H1 (cell line): ENCODE measurements at regions not wholly inside any gene's neighbourhood (a gene's known extent, or its start where the extent isn't known, plus 50 kb on each side); places are given as distances from the start of the nearest gene placed in this dataset.

Experiments
- ATF2 ChIP-seq: IDR thresholded peaks from 2 replicates; pipeline ENCODE4 v1.6.1; 2012; ENCODE audit warnings: low read length, inconsistent platforms
- CHD2 ChIP-seq: IDR thresholded peaks from 2 replicates; pipeline ENCODE4 v1.6.1; 2012; ENCODE audit warnings: low read length, improper control_type of control experiment
- CHD7 ChIP-seq: fragments of 300-600 bp; sonication (generic); IDR thresholded peaks from 2 replicates; pipeline ENCODE4 v1.7.1; 2012; ENCODE audit warnings: low read length, moderate library complexity, mild to moderate bottlenecking, inconsistent platforms; ENCODE audit not compliant: insufficient replicate concordance
- EZH2 ChIP-seq: fragments of 200-600 bp; sonication (generic); IDR thresholded peaks from 2 replicates; pipeline ENCODE4 v1.7.1; 2012; ENCODE audit warnings: low read depth, mild to moderate bottlenecking, moderate library complexity, low read length, inconsistent platforms; ENCODE audit not compliant: severe bottlenecking
- FOSL1 ChIP-seq: IDR thresholded peaks from 2 replicates; pipeline ENCODE4 v1.6.1; 2011; ENCODE audit warnings: mild to moderate bottlenecking, low read depth, low read length, moderate library complexity; ENCODE audit not compliant: insufficient read depth
- JUND ChIP-seq: IDR thresholded peaks from 2 replicates; pipeline ENCODE4 v1.6.1; 2011; ENCODE audit warnings: mild to moderate bottlenecking, improper control_type of control experiment, low read length
- KDM1A ChIP-seq: fragments of 200-600, 300-600 bp; sonication (generic); IDR thresholded peaks from 2 replicates; pipeline ENCODE4 v1.7.1; 2016; ENCODE audit warnings: mild to moderate bottlenecking, low read length, borderline replicate concordance
- KDM5A ChIP-seq: fragments of 200-600 bp; IDR thresholded peaks from 2 replicates; pipeline ENCODE4 v1.7.1; 2012; ENCODE audit warnings: mild to moderate bottlenecking, low read length, inconsistent platforms, mixed read lengths
- PHF8 ChIP-seq: fragments of 200-600 bp; sonication (generic); conservative IDR thresholded peaks from 2 replicates; pipeline ENCODE4 v1.7.1; 2012; ENCODE audit warnings: low read depth, mild to moderate bottlenecking, inconsistent platforms, low read length, moderate library complexity

GRCh38 chr18:77776104-77776503 is 526.5 kb downstream of the GALR1 start (continued):
- TF ChIP-seq CHD7 = no peak
- no peak for TF ChIP-seq KDM5A
- TF ChIP-seq PHF8 = no peak
- TF ChIP-seq JUND = no peak
- TF ChIP-seq CHD2 = no peak
- no peak for TF ChIP-seq KDM1A
- TF ChIP-seq FOSL1 = no peak
- TF ChIP-seq ATF2 = no peak
- no peak for TF ChIP-seq EZH2
